Astrocyte (in vitro differentiated cells and primary cell): ENCODE measurements at regions not wholly inside any gene's neighbourhood (a gene's known extent, or its start where the extent isn't known, plus 50 kb on each side); places are given as distances from the start of the nearest gene placed in this dataset.

ENCODE experiments used
- CTCF ChIP-seq: IDR thresholded peaks from 2 replicates; pipeline ENCODE4 v1.5.1; 2011; ENCODE audit warnings: low read depth, mild to moderate bottlenecking, inconsistent platforms, low read length, moderate library complexity; ENCODE audit not compliant: insufficient read depth
- EZH2 ChIP-seq: IDR thresholded peaks from 2 replicates; pipeline ENCODE4 v1.6.1; 2012; ENCODE audit warnings: mild to moderate bottlenecking, low read length, inconsistent platforms; ENCODE audit not compliant: insufficient read depth

- TF ChIP-seq CTCF (no peak), EZH2 (no peak)
These were observed 749.0 kb downstream of the PDCD6IP start for GRCh38 chr3:34547297-34547920.
